ENCODE measurements at regions not wholly inside any gene's neighbourhood (a gene's known extent, or its start where the extent isn't known, plus 50 kb on each side); places are given as distances from the start of the nearest gene placed in this dataset.

- no peak for TF ChIP-seq CTCF (IDR thresholded peaks at IDR 0.05; ENCODE audit: low read length)
- no peak for TF ChIP-seq EZH2 (optimal IDR thresholded peaks at IDR 0.05; ENCODE audit: low read depth, low read length)
Observed at GRCh38 chr2:64218137-64218802, 74.0 kb upstream of the PELI1 start.
